ENCODE measurements at regions not wholly inside any gene's neighbourhood (a gene's known extent, or its start where the extent isn't known, plus 50 kb on each side); places are given as distances from the start of the nearest gene placed in this dataset.
"Not testable (repeated sequence)": the region's sequence is repeated elsewhere in the genome, so short reads cannot be mapped to it uniquely, and the experiment has no call there.

DNA sequence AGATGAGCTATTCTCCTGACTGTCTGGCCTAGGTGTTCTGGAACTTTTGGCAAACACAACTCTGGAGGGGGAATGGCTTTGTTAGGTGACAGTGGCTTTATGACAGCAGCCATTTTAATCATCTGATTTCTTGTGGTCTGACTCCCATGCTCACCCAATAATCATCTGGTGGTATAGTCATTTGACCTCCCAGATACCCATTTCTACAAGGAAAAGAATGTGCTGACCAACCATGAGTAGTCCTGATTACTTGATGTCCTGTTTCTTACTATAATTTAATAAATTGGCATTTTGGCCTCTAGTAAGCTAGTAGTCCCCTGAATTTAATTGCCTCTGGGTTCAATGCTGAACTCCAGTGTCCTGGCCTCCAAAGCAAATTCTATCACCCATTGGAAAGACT lies 109.9 kb upstream of the DUSP21 start:
- Mint-ChIP-seq H3K4me3 (no peak overlapping the region), H3K9me3 (no peaks in the 10 kb centered on the region), H3K27me3 (no peaks in the 10 kb centered on the region), H3K4me1 (no peaks in the 10 kb centered on the region), H3K27ac (no peak overlapping the region), H3K36me3 (ENCODE audit: low read depth) (no peaks in the 10 kb centered on the region)
- CTCF ChIA-PET = no interaction called here
- no peak for DNase-seq
- POLR2A ChIA-PET = no interaction called here

GRCh38 chrX:44731160-44731559 lies 112.7 kb upstream of the DUSP21 start:
- POLR2A ChIA-PET = no interaction called here
- no peak overlapping the region for H3K27ac Mint-ChIP-seq
- no peaks in the 10 kb centered on the region for H3K9me3 Mint-ChIP-seq
- DNase-seq = no peak
- H3K4me1 Mint-ChIP-seq = no peaks in the 10 kb centered on the region
- CTCF ChIA-PET = no interaction called here
- H3K4me3 Mint-ChIP-seq = no peak overlapping the region
- no peaks in the 10 kb centered on the region for H3K36me3 Mint-ChIP-seq (ENCODE audit: low read depth)
- H3K27me3 Mint-ChIP-seq = no peaks in the 10 kb centered on the region

- POLR2A ChIA-PET = no interaction called here
- Mint-ChIP-seq H3K4me3 (no peak overlapping the region), H3K4me1 (no peaks in the 10 kb centered on the region), H3K9me3 (peaks cover 2% of the 10 kb centered on the region), H3K27ac (no peak overlapping the region), H3K36me3 (ENCODE audit: low read depth) (no peaks in the 10 kb centered on the region), H3K27me3 (no peaks in the 10 kb centered on the region)
- CTCF ChIA-PET = no interaction called here
- DNase-seq = no peak
Observed at GRCh38 chrX:44723426-44723825, 120.4 kb upstream of the DUSP21 start.

DNA sequence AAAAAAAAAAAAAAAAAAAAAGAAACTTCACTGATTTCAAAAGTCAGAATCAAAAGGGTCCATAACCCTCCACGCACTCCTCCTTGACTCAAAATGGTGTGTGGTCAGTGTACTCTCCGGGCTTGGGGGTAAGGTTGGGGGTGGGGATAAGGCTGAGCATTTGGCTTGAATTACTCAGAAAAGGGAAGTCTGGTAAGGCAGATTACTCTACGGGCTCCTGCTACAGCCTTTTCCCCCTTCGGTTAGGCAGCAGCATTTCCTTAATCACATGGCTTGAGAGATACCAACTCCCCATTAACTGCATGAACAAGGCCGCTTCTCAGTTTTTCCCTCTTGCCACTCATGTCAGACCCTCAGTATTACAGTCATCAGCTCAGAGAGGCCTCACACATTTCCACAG lies 135.4 kb upstream of the DUSP21 start:
- H3K36me3 Mint-ChIP-seq (ENCODE audit: low read depth) = no peaks in the 10 kb centered on the region
- no peak overlapping the region for H3K27ac Mint-ChIP-seq
- no peak for DNase-seq
- H3K9me3 Mint-ChIP-seq = no peaks in the 10 kb centered on the region
- no peak overlapping the region for H3K4me3 Mint-ChIP-seq
- ChIA-PET POLR2A (no interaction called here), CTCF (no interaction called here)
- no peaks in the 10 kb centered on the region for H3K27me3 Mint-ChIP-seq
- H3K4me1 Mint-ChIP-seq = no peaks in the 10 kb centered on the region

- CTCF ChIA-PET = no interaction called here
- Mint-ChIP-seq H3K9me3 (no peaks in the 10 kb centered on the region), H3K27me3 (no peaks in the 10 kb centered on the region), H3K36me3 (ENCODE audit: low read depth) (no peaks in the 10 kb centered on the region), H3K27ac (no peak overlapping the region), H3K4me3 (no peak overlapping the region), H3K4me1 (no peaks in the 10 kb centered on the region)
- POLR2A ChIA-PET = no interaction called here
- DNase-seq = no peak
Observed at GRCh38 chrX:44705817-44706551, 137.8 kb upstream of the DUSP21 start.

DNA sequence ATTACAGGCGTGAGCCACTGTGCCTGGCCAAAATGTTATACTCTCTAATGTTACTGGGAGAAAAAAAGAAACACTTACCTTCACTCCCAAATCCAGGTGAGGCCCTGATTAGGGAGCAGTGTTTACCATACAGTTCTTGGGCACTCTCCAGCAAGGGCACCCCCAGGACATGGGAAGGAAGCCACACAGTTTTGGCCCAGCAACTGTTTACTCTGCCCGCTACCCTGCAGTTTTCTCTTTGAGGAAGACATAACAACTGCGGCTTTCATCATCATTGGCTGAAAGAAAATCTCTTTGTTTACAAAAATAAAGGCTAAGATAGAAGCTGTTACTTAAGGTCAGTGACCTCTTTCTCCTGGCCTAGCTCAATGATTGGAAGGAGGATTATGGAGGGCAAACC lies 145.5 kb upstream of the DUSP21 start:
- Mint-ChIP-seq H3K36me3 (ENCODE audit: low read depth) (no peaks in the 10 kb centered on the region), H3K27ac (no peak overlapping the region), H3K27me3 (no peaks in the 10 kb centered on the region), H3K9me3 (no peaks in the 10 kb centered on the region), H3K4me1 (no peaks in the 10 kb centered on the region), H3K4me3 (no peak overlapping the region)
- CTCF ChIA-PET = no interaction called here
- DNase-seq = no peak
- POLR2A ChIA-PET = no interaction called here

- Mint-ChIP-seq H3K9me3 (no peaks in the 10 kb centered on the region), H3K27me3 (no peaks in the 10 kb centered on the region)
Observed at GRCh38 chrX:44693255-44693654, 150.6 kb upstream of the DUSP21 start.

DNA sequence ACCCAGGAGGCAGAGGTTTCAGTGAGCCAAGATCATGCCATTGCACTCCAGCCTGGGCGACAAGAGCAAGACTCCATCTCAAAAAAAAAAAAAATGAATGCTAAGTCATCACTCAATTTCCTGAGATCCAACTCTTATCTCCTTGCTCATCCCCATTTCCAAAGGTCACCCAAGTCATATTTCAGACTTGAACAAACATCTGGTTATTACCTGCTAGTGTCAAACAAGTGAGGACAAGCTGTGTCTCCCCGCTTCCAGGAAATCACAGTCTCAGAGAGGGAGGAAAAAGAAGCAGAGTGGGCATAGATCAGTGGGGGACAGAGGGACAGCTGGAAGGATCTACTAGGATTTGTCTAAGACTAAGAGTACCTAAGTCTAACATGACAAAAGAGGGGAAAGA lies 147.5 kb upstream of the FUNDC1 start:
- H3K36me3 Mint-ChIP-seq (ENCODE audit: low read depth) = no peaks in the 10 kb centered on the region
- H3K4me1 Mint-ChIP-seq = no peaks in the 10 kb centered on the region
- no peak overlapping the region for H3K4me3 Mint-ChIP-seq
- no peaks in the 10 kb centered on the region for H3K9me3 Mint-ChIP-seq
- H3K27ac Mint-ChIP-seq = no peak overlapping the region
- DNase-seq = no peak
- H3K27me3 Mint-ChIP-seq = no peaks in the 10 kb centered on the region
- POLR2A ChIA-PET = no interaction called here
- CTCF ChIA-PET = no interaction called here

More at GRCh38 chrX:44693255-44693654, 150.6 kb upstream of the DUSP21 start:
- H3K27ac Mint-ChIP-seq = no peak overlapping the region
- no peak overlapping the region for H3K4me3 Mint-ChIP-seq
- no peak for DNase-seq
- ChIA-PET CTCF (no interaction called here), POLR2A (no interaction called here)
- no peaks in the 10 kb centered on the region for H3K4me1 Mint-ChIP-seq
- H3K36me3 Mint-ChIP-seq (ENCODE audit: low read depth) = no peaks in the 10 kb centered on the region

- POLR2A ChIA-PET = no interaction called here
Observed at GRCh38 chrX:44675362-44676024, 132.8 kb upstream of the FUNDC1 start.

DNA sequence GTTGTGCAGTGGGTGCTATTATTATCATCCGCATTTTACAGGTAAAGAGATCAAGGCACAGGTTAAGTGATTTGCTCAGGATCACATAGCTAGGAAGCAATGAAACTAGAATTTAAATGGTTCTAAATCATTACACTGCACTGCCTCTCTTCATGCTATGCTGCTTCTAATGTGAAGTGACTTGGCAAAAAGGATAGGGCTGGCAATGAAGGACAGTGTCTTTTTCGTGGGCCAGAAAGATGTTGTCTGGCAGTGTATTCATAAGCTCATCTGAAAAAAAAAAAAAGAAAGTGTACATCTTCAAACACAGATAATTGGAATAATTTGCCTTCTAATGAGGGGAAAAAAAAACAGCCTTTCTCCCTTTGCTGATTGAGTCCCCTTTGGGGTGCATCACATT lies 132.2 kb upstream of the FUNDC1 start:
- no peaks in the 10 kb centered on the region for H3K4me1 Mint-ChIP-seq
- no peaks in the 10 kb centered on the region for H3K9me3 Mint-ChIP-seq
- H3K4me3 Mint-ChIP-seq = no peak overlapping the region
- CTCF ChIA-PET = no interaction called here
- H3K27me3 Mint-ChIP-seq = no peaks in the 10 kb centered on the region
- no peaks in the 10 kb centered on the region for H3K36me3 Mint-ChIP-seq (ENCODE audit: low read depth)
- H3K27ac Mint-ChIP-seq = no peak overlapping the region
- POLR2A ChIA-PET = no interaction called here
- no peak for DNase-seq

More at GRCh38 chrX:44675362-44676024, 132.8 kb upstream of the FUNDC1 start:
- CTCF ChIA-PET = no interaction called here
- no peak overlapping the region for H3K27ac Mint-ChIP-seq
- H3K36me3 Mint-ChIP-seq (ENCODE audit: low read depth) = no peaks in the 10 kb centered on the region
- no peak overlapping the region for H3K4me3 Mint-ChIP-seq
- H3K9me3 Mint-ChIP-seq = no peaks in the 10 kb centered on the region
- H3K4me1 Mint-ChIP-seq = no peaks in the 10 kb centered on the region
- DNase-seq = no peak
- no peaks in the 10 kb centered on the region for H3K27me3 Mint-ChIP-seq

- Mint-ChIP-seq H3K4me1 (no peaks in the 10 kb centered on the region), H3K27me3 (no peaks in the 10 kb centered on the region), H3K9me3 (no peaks in the 10 kb centered on the region), H3K36me3 (ENCODE audit: low read depth) (no peaks in the 10 kb centered on the region), H3K27ac (no peak overlapping the region), H3K4me3 (no peak overlapping the region)
- ChIA-PET CTCF (no interaction called here), POLR2A (no interaction called here)
- DNase-seq = no peak
Observed at GRCh38 chrX:44669626-44670025, 127.0 kb upstream of the FUNDC1 start.

GRCh38 chrX:44667771-44668170 lies 125.1 kb upstream of the FUNDC1 start:
- Mint-ChIP-seq H3K27ac (no peak overlapping the region), H3K9me3 (peaks cover 3% of the 10 kb centered on the region), H3K36me3 (ENCODE audit: low read depth) (no peaks in the 10 kb centered on the region), H3K4me1 (no peaks in the 10 kb centered on the region), H3K4me3 (no peak overlapping the region), H3K27me3 (no peaks in the 10 kb centered on the region)
- no peak for DNase-seq
- ChIA-PET POLR2A (no interaction called here), CTCF (no interaction called here)

DNA sequence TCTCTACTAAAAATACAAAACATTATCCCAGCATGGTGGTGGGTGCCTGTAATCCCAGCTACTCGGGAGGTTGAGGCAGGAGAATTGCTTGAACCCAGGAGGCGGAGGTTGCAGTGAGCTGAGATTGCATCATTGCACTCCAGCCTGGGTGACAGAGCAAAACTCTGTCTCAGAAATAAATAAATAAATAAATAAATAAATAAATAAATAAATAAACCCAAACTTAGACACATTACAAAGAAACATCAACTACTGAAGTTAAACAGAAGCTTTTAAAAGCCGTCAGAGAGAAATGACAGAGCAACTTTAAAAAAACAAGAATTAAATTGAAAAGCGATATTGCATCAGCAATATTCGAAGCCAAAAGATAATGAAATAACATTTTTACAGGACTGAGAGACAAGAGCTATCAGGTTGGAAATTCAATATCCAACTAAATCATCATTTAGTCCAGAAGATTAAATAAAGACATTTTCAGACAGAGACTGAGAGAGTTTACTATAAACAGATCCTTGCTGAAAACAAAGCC lies 115.1 kb upstream of the FUNDC1 start:
- DNase-seq; H3K4me1 Mint-ChIP-seq; H3K27me3 Mint-ChIP-seq; CTCF ChIA-PET; H3K9me3 Mint-ChIP-seq; H3K4me3 Mint-ChIP-seq; H3K36me3 Mint-ChIP-seq (ENCODE audit: low read depth); POLR2A ChIA-PET; H3K27ac Mint-ChIP-seq: not testable (repeated sequence)

DNA sequence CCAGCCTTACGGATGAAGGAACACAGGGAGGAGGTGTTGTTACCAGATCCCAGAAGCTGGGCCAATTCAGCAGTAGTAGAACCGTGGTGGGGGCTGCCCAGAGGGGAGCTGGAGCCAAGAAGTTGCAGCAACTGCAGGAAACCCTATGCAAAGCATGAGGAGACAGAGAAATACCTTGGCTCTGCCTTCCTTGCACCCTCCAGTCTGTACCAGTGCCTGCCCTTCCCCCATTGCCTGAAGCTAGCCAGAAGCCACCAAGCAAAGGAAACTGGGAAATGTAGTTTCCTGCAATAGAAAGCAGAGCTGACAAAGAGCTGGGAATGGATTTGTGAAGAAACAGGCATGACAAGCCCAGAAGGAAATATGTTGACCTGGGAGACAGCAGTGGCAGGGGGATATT lies 108.7 kb upstream of the FUNDC1 start:
- Mint-ChIP-seq H3K36me3 (ENCODE audit: low read depth) (no peaks in the 10 kb centered on the region), H3K9me3 (no peaks in the 10 kb centered on the region), H3K4me1 (no peaks in the 10 kb centered on the region), H3K27me3 (no peaks in the 10 kb centered on the region), H3K4me3 (no peak overlapping the region), H3K27ac (no peak overlapping the region)
- CTCF ChIA-PET = no interaction called here
- POLR2A ChIA-PET = no interaction called here
- no peak for DNase-seq
